GM19467 (cell line): ENCODE measurements at regions not wholly inside any gene's neighbourhood (a gene's known extent, or its start where the extent isn't known, plus 50 kb on each side); places are given as distances from the start of the nearest gene placed in this dataset.
"Not testable (repeated sequence)": the region's sequence is repeated elsewhere in the genome, so short reads cannot be mapped to it uniquely, and the experiment has no call there.

Experiments used
- ATAC-seq: cut with Tn5 transposase; IDR thresholded peaks from one replicate; pipeline ENCODE4 v1.9.1; 2021; ENCODE audit warnings: mild to moderate bottlenecking, moderate library complexity; ENCODE audit not compliant: unreplicated experiment

GRCh38 chr3:177493091-177493490 is 295.8 kb upstream of the TBL1XR1 start:
- ATAC-seq, result no peak

- no peak for ATAC-seq
Observed at GRCh38 chr3:177494216-177494615, 296.9 kb upstream of the TBL1XR1 start.

GRCh38 chr3:177495566-177495965 is 298.3 kb upstream of the TBL1XR1 start:
- no peak for ATAC-seq

GRCh38 chr3:177498037-177498857 is 301.0 kb upstream of the TBL1XR1 start:
- no peak for ATAC-seq

GRCh38 chr3:177499039-177499438 is 301.8 kb upstream of the TBL1XR1 start:
- ATAC-seq, result not testable (repeated sequence)

- ATAC-seq, result no peak
Observed at GRCh38 chr3:177499779-177500423, 302.6 kb upstream of the TBL1XR1 start.

GRCh38 chr3:177510693-177511216 is 313.5 kb upstream of the TBL1XR1 start:
- ATAC-seq, result no peak

GRCh38 chr3:177512945-177513814 is 315.9 kb upstream of the TBL1XR1 start:
- no peak for ATAC-seq

- ATAC-seq, result no peak
Observed at GRCh38 chr3:177513815-177514610, 316.7 kb upstream of the TBL1XR1 start.

- no peak for ATAC-seq
Observed at GRCh38 chr3:177514611-177515499, 317.6 kb upstream of the TBL1XR1 start.

GRCh38 chr3:177515786-177516157 is 318.5 kb upstream of the TBL1XR1 start:
- no peak for ATAC-seq

GRCh38 chr3:177516158-177517011 is 319.1 kb upstream of the TBL1XR1 start:
- no peak for ATAC-seq

GRCh38 chr3:177517906-177518305 is 320.6 kb upstream of the TBL1XR1 start:
- no peak for ATAC-seq

GRCh38 chr3:177519588-177519987 is 322.3 kb upstream of the TBL1XR1 start:
- ATAC-seq, result no peak

GRCh38 chr3:177521305-177521704 is 324.0 kb upstream of the TBL1XR1 start:
- no peak for ATAC-seq

GRCh38 chr3:177522051-177522450 is 324.8 kb upstream of the TBL1XR1 start:
- ATAC-seq, result no peak

GRCh38 chr3:177523067-177523675 is 325.9 kb upstream of the TBL1XR1 start:
- no peak for ATAC-seq

GRCh38 chr3:177523872-177524438 is 326.7 kb upstream of the TBL1XR1 start:
- ATAC-seq, result no peak
